ENCODE measurements at regions not wholly inside any gene's neighbourhood (a gene's known extent, or its start where the extent isn't known, plus 50 kb on each side); places are given as distances from the start of the nearest gene placed in this dataset.

- TF ChIP-seq CTCF (IDR thresholded peaks at IDR 0.05) = no peak
- no peak for TF ChIP-seq POLR2A (IDR thresholded peaks at IDR 0.05)
Observed at GRCh38 chr4:89422441-89422990, 114.9 kb upstream of the GPRIN3 start.

Measured in vagina (tissue), 2 donors.